ENCODE measurements at regions not wholly inside any gene's neighbourhood (a gene's known extent, or its start where the extent isn't known, plus 50 kb on each side); places are given as distances from the start of the nearest gene placed in this dataset.

DNA sequence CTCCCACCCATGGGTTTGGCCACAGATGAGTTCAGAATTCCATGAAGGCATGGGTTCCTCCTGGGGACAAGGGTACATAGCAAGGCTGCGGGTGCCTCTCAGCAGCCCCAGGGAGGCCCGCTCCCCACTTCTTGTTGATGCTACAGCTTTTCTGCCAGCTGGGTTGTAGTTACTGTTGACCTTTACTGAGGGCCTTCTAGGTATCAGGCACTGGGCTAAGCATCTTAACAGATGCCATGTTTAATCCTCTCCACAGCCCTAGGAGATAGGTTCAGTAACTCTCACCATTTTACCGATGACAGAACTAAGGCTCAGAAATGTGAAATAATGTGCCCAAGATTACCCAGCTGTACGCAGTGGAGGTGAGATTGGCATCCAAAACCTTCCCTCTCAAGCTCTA, 54.3 kb upstream of the DLX4 start:
- H3K79me2 ChIP-seq (ENCODE audit: insufficient read depth, low read length), result no peaks in the 10 kb centered on the region
- no peak overlapping the region for H2AFZ ChIP-seq (ENCODE audit: low read length)
- H3K27me3 ChIP-seq (ENCODE audit: insufficient read depth, low read length), result peaks cover 15% of the 10 kb centered on the region
- H3K4me3 ChIP-seq (ENCODE audit: insufficient read depth, low read length), result no peak overlapping the region
- no peaks in the 10 kb centered on the region for H3K9me3 ChIP-seq (ENCODE audit: low read depth, low read length)
- no peak for DNase-seq (ENCODE audit: insufficient read length, low spot score, missing footprints)
- TF ChIP-seq, protein P1, sequence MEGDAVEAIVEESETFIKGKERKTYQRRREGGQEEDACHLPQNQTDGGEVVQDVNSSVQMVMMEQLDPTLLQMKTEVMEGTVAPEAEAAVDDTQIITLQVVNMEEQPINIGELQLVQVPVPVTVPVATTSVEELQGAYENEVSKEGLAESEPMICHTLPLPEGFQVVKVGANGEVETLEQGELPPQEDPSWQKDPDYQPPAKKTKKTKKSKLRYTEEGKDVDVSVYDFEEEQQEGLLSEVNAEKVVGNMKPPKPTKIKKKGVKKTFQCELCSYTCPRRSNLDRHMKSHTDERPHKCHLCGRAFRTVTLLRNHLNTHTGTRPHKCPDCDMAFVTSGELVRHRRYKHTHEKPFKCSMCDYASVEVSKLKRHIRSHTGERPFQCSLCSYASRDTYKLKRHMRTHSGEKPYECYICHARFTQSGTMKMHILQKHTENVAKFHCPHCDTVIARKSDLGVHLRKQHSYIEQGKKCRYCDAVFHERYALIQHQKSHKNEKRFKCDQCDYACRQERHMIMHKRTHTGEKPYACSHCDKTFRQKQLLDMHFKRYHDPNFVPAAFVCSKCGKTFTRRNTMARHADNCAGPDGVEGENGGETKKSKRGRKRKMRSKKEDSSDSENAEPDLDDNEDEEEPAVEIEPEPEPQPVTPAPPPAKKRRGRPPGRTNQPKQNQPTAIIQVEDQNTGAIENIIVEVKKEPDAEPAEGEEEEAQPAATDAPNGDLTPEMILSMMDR (IDR thresholded peaks at IDR 0.05; ENCODE audit: extremely low read depth, low read depth, low read length), result no peak
- peaks cover 16% of the 10 kb centered on the region for H3K4me1 ChIP-seq (ENCODE audit: insufficient read depth, low read length)
- H3K36me3 ChIP-seq (ENCODE audit: insufficient read depth, low read length), result no peaks in the 10 kb centered on the region
- no peaks in the 10 kb centered on the region for H4K20me1 ChIP-seq (ENCODE audit: insufficient read depth, low read length)
- H3K27ac ChIP-seq (ENCODE audit: low read depth, low read length), result no peak overlapping the region
- no peak overlapping the region for H3K4me2 ChIP-seq (ENCODE audit: insufficient read depth, low read length)

DNA sequence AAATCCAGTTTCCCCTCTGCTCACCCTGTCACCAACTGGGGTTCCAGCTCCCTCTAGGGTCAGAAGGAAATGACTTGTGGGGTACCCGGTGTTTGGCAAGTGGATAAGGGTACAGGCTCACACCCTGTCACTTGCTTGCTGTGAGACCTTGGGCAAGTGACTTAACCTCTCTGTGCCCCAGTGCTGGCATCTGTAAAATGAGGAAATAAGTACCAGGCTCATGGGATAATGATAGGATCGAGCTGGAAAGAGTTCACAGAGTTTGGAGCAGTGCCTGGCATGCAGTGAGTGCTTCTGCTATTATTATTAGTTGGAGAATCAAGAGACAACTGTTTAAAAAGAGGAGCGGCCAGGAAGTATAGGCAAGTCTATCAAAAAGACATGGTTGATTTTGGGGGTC, 53.7 kb upstream of the DLX4 start:
- no peak overlapping the region for H3K4me3 ChIP-seq (ENCODE audit: insufficient read depth, low read length)
- DNase-seq (ENCODE audit: insufficient read length, low spot score, missing footprints), result no peak
- peaks cover 15% of the 10 kb centered on the region for H3K4me1 ChIP-seq (ENCODE audit: insufficient read depth, low read length)
- H3K36me3 ChIP-seq (ENCODE audit: insufficient read depth, low read length), result no peaks in the 10 kb centered on the region
- peaks cover 9% of the 10 kb centered on the region for H3K27me3 ChIP-seq (ENCODE audit: insufficient read depth, low read length)
- H2AFZ ChIP-seq (ENCODE audit: low read length), result no peak overlapping the region
- no peaks in the 10 kb centered on the region for H3K79me2 ChIP-seq (ENCODE audit: insufficient read depth, low read length)
- TF ChIP-seq, protein P1 (IDR thresholded peaks at IDR 0.05; ENCODE audit: extremely low read depth, low read depth, low read length), result no peak
- H4K20me1 ChIP-seq (ENCODE audit: insufficient read depth, low read length), result no peaks in the 10 kb centered on the region
- H3K27ac ChIP-seq (ENCODE audit: low read depth, low read length), result no peak overlapping the region
- H3K9me3 ChIP-seq (ENCODE audit: low read depth, low read length), result no peaks in the 10 kb centered on the region
- no peak overlapping the region for H3K4me2 ChIP-seq (ENCODE audit: insufficient read depth, low read length)

DNA sequence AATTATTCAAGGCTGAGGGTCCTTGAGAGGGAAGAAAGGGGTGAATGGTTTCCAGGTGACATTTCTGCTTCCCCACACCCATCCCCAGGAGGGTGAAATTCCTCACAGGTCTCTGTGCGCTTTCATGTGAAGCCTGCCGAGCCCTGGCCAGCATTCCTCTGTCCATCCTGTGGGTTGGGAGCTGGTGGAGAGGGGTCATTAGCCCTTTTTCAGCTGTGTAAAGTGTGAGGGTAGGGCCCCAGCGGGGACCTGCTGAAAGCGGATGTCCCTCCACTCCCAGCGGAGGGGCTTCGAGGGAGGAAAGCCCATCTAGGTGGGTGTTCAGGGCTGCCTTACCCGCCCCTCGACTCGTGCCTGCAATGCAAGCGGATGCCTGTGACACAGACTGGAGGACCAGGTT, 53.3 kb upstream of the DLX4 start:
- Histone ChIP-seq H3K79me2 (ENCODE audit: insufficient read depth, low read length) (no peaks in the 10 kb centered on the region), H3K4me2 (ENCODE audit: insufficient read depth, low read length) (no peak overlapping the region), H3K27me3 (ENCODE audit: insufficient read depth, low read length) (peaks cover 5% of the 10 kb centered on the region), H3K27ac (ENCODE audit: low read depth, low read length) (no peak overlapping the region), H3K4me1 (ENCODE audit: insufficient read depth, low read length) (peaks cover 11% of the 10 kb centered on the region), H2AFZ (ENCODE audit: low read length) (no peak overlapping the region), H3K4me3 (ENCODE audit: insufficient read depth, low read length) (no peak overlapping the region), H3K36me3 (ENCODE audit: insufficient read depth, low read length) (no peaks in the 10 kb centered on the region), H4K20me1 (ENCODE audit: insufficient read depth, low read length) (no peaks in the 10 kb centered on the region), H3K9me3 (ENCODE audit: low read depth, low read length) (no peaks in the 10 kb centered on the region)
- no peak for DNase-seq (ENCODE audit: insufficient read length, low spot score, missing footprints)
- TF ChIP-seq, protein P1 (IDR thresholded peaks at IDR 0.05; ENCODE audit: extremely low read depth, low read depth, low read length), result no peak

DNA sequence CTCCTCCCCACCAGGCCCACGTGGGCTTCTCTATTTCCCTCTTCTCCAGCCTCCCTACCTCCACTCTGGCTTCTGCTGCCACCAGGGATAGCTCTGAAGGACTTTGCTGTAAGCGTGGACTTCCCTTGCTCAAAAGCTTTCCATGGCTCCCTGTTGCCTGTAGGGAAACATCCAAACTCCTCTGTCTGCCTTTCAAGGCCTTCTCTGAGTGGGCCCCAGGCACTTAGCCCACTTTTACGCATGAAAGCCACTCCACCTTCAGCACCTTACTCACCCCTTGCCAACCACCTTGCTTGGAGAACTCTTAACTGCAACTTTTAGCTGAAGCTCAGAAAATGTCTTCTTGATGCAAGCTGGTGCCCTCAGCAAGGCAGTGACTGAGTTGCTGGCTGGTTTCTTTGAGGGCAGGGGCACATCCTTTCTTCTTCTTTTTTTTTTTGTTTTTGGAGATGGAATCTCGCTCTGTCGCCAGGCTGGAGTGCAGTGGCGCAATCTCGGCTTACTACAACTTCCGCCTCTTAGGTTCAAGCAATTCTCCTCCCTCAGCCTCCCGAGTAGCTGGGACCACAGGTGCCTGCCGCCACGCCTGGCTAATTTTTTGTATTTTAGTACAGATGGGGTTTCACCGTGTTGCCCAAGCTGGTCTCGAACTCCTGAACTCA, 52.0 kb upstream of the DLX4 start:
- Histone ChIP-seq H3K27ac (ENCODE audit: low read depth, low read length) (no peak overlapping the region), H3K4me1 (ENCODE audit: insufficient read depth, low read length) (peaks cover 9% of the 10 kb centered on the region), H3K36me3 (ENCODE audit: insufficient read depth, low read length) (no peaks in the 10 kb centered on the region), H4K20me1 (ENCODE audit: insufficient read depth, low read length) (no peaks in the 10 kb centered on the region), H3K79me2 (ENCODE audit: insufficient read depth, low read length) (no peaks in the 10 kb centered on the region), H3K4me2 (ENCODE audit: insufficient read depth, low read length) (no peak overlapping the region), H3K4me3 (ENCODE audit: insufficient read depth, low read length) (no peak overlapping the region), H3K27me3 (ENCODE audit: insufficient read depth, low read length) (no peaks in the 10 kb centered on the region), H3K9me3 (ENCODE audit: low read depth, low read length) (no peaks in the 10 kb centered on the region), H2AFZ (ENCODE audit: low read length) (no peak overlapping the region)
- TF ChIP-seq, protein P1 (IDR thresholded peaks at IDR 0.05; ENCODE audit: extremely low read depth, low read depth, low read length), result no peak
- DNase-seq (ENCODE audit: insufficient read length, low spot score, missing footprints), result no peak
